HK-2 (cell line): ENCODE measurements at regions not wholly inside any gene's neighbourhood (a gene's known extent, or its start where the extent isn't known, plus 50 kb on each side); places are given as distances from the start of the nearest gene placed in this dataset.
"Not testable (repeated sequence)": the region's sequence is repeated elsewhere in the genome, so short reads cannot be mapped to it uniquely, and the experiment has no call there.

Source experiments
- DNase-seq: peaks from one replicate; pipeline ENCODE4 v3.0.0-alpha.2; 2018; ENCODE audit not compliant: unreplicated experiment

DNA sequence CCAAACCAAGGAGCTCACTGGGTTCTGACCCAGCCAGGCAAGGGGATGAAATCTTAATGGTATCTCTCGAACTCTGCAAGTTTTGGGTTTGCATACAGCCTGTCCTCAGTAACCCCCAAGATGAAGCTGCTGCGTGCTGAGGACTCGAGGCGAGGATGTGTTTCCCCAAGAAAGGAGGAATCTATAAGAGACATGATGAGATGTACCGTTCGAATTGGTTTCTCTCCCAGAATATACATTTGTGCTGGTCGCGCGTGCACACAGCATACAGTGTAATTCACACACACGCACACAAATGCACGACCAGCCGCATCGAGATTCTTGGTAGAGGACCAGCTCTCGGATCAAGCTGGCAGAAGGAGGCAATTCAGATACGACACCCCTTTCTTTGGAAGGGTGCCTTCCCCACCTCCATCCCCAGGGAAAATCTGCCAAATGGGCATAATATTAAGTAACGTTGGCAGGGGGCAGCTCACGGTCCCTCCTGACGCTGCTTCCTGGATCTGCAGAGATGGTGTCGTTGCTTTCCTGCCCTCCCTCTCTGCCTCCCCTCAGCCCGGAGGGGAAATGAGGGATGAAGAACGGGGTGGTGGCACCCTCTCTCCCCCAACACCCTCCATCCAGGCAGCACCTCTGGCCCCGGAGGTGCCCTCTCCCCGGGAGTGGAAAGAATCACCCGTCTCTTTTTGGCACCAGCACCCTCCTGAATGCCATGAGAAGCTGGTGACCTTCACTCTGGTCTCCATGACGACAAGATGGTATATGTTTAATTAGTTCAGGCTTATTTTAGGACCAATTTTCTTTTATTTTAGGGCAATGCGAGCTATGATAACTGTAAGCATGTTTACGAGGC is 310.2 kb downstream of the ZNF536 start:
- DNase-seq, result no peak

DNA sequence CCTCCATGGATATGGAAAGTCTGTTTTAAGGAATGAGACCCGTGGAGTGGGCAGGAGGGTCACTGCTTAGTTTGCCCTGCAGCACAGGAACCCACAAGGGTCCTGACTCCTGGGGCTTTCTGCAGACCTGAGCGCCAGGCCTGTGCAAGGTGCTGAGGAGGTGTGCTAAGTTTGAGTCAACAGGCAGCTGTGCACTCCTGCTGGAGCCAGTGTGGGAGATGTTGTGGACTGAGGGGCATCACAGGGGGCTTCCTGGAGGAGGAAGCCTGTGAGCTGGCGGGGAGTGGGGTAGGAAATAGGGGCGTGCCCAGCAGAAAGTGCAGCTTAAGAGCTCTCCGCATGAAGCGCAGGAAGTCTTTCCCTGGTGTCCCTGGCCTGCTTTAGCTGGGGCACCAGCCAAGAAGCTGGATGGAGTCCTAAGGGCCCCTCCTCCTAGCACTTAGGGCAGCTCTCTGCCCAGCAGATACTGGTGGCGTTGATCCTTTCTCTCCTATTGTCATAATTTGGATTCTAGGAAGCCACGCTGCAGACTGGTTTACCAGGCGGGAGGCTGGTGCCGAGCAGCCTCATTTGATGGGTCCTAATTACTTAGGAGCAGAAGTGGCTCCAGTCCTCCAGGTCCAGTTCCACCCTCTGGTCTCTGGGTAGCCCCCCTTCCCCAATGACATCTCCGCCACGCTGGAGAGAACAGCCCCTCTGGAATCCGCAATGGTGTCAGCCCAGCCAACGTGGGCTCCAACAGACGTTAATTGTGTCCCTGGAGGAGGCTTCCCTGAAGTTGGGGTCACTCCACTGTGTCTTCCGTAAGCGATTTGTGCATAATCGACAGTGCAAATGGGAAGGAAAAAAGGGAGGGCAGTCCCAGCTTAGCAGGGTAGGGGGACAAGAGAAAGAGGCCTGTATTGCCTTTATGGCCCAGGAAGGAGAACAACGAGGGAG is 309.2 kb downstream of the ZNF536 start:
- DNase-seq, result no peak

- not testable (repeated sequence) for DNase-seq
Measured at GRCh38 chr19:30680399-30680798, 308.2 kb downstream of the ZNF536 start.

DNA sequence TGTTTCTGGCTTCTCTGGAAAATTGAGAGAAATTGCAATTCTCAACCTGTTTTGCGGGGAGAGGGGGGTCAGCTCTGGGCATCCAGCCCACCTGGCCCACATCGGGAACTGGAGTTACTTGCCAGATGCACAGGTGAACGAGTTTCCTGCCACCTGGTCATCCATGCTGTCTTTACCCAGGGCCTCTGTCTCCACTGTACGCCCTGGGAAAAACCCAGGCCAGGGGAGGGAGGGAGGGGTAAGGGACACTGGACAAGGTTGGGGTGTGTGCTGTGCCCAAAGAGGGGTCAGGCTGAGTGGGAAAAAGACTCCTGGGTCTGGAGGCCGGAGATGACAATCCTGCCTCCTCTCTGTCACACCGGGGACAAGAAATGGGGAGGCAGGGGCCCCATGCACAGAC is 307.6 kb downstream of the ZNF536 start:
- no peak for DNase-seq

- DNase-seq, result no peak
Measured at GRCh38 chr19:30679153-30679702, 307.0 kb downstream of the ZNF536 start.

- DNase-seq, result no peak
Measured at GRCh38 chr19:30678168-30678567, 306.0 kb downstream of the ZNF536 start.

DNA sequence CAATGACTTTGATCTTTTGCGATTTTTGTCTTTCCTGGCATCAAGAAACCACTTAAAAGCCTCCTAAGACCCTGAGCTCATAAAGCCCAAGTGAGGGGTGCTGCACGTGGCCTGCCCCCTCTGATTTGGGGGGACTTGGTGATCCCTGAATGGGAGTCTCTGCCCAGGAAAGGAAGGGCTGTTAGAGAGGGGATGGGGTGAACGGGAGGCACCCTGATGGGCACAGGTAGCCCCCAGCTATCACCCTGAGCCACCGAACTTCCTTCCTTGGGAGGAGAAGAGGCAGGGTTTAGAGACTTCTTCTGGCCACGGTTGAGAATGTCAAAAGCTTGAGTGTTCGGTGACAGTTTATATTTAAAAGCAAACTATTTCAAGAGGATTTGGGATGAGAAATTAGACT is 305.5 kb downstream of the ZNF536 start:
- no peak for DNase-seq

DNA sequence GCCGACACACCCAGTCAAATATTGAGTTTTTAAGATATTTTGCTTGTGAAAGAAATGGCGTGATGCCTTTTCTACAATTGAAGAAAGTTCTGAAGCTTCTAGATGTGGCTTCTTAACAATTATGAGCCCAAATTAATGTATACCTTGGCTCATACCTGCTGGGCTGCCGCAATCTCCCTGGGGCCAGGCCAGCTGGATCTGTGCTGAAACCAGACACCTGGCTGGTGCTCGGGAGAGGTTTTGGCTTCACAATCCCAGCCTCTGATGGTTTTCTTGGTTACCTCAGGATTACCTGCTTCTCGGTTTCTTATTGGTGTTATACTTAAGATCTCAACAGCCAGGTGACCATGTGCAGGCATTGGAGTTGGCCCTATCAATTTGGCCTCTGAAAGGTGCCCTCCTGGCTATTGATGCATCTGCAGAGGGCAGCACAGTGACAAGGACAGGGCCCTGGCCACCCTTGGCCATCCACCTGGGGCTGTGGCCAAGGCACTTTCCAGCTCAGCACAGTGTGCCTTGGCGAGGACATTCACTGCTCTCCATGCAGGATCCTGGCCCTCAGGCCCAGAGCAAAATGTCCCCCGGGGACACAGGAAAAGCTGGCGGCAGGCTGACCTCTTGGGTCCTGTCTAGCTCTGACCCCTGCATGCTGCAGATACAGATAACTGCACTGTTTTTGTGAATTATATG is 305.0 kb downstream of the ZNF536 start:
- DNase-seq, result no peak

DNA sequence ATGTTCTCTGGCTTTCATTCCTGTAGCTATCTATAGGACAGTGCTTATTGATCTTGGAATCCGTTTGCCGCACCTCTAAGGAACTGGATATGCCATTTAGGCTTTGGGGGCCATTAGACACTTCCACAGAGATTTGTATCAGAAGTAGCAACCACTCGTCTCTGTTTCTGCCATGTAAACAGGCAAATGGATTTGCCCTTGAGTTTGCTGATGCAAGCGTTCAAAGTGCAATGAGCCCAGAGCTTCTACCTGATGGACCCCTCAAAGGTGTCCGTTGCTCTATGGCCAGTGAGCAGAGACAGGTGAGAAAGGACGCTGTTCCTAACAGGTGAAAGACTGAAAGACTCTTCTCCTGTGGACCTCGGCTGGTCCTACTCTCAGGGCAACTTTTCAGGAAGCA is 302.9 kb downstream of the ZNF536 start:
- DNase-seq, result no peak

DNA sequence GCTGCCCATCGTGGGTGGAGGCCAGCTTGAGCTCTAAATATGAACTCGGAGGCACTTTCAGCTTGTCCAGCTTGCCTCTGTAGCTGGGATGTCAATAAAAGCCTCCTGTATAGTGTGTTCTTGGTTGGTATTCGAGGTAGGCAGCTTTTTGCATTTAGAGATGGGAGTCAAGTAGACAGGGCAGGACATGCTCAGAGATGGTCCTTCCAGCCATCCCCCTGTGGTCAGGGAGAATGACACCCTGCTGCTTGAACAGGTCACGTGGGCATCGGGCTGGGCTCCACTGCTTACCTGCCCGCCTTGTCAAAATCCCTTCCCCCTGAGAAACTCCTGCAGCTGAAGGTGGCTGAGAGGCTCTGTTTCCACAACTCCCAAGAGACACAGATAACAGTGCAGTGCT is 302.5 kb downstream of the ZNF536 start:
- DNase-seq, result no peak

- no peak for DNase-seq
Measured at GRCh38 chr19:30673336-30673735, 301.2 kb downstream of the ZNF536 start.

DNA sequence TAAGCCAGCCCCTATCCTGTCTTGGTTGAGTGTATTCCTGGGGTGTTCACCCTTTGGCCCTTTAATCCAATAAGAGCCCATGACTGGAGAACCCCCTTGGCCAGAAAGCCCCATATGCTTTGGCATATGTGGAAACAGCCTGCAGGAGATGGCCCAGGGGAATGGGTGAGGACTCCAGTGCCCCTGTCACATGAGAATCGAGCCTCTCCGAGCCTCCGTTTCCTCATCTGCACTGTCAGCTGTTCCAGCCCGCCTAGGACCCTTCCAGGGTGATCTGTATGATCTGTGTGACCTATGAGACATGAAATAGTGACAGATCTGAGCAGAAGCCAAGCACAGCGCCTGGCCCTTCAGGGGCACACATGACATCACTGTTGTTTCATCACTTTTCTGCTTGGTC is 300.7 kb downstream of the ZNF536 start:
- DNase-seq, result no peak

GRCh38 chr19:30671622-30672051 is 299.5 kb downstream of the ZNF536 start:
- no peak for DNase-seq

DNA sequence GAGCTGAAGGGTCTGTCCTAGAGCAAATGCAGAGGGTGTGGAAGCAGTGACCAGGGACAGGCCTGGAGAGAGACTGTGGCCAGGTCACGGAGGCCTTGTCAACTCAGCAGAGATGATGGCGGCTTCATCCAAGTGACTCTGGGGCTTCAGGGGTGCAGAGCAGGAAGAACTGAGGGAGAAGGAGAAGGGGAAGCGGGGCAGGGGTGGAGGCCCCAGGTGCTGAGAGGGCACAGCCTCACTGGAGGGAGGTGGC is 299.1 kb downstream of the ZNF536 start:
- DNase-seq, result no peak

- no peak for DNase-seq
Measured at GRCh38 chr19:30670562-30671366, 298.6 kb downstream of the ZNF536 start.

- no peak for DNase-seq
Measured at GRCh38 chr19:30670011-30670329, 297.8 kb downstream of the ZNF536 start.

DNA sequence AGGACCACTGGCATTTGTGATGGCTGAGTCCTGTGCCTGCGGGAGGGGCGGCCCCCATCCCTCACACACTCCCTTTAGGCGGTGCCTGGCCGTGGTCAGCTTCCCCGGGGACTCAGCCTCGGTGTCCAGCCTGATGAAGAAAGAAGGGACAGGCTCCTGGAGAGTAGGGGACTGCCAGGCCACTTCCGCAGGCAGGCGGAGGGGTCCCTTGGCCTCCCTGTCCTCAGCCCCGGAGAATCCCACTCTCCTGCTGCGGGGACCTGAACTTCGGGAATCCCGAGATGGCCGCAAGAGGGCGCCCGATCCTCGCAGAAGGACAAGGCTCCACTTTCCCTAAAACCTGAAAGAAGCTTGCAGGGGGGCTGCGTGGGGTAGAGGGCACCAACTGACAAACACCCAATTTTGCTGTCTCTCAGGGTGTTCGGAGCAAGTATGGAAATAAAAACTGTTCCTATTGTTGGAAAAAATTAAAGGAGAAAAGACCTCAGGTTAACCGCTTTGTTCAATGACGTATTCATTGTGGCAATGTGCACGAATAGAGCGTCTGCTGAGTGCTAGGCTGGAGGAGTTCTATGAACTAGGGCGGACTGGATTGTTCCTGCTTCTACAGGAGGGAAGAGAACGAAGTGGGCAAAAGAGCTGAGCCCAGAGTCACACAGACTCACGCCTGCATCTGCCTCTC is 297.3 kb downstream of the ZNF536 start:
- DNase-seq, result peak; percentile 43

- no peak for DNase-seq
Measured at GRCh38 chr19:30668521-30669155, 296.5 kb downstream of the ZNF536 start.

DNA sequence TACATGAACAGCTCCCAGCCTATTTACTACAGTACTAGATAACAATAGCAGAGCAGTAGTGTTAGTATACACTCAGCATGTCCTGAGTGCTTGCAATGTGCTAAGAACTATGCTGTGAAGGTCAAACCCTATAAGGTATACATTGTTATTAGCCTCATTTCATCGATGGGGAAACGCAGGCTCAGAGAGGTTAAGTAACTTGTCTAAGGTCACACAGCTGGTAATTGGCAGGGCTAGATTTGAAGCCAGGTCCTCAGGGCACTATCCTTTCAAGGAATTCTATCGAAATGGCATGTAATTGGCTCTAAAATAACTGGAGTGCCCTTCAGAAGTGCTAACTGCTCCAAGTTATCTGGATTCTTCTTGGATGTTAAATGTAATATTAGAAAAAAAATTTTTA is 295.6 kb downstream of the ZNF536 start:
- no peak for DNase-seq

DNA sequence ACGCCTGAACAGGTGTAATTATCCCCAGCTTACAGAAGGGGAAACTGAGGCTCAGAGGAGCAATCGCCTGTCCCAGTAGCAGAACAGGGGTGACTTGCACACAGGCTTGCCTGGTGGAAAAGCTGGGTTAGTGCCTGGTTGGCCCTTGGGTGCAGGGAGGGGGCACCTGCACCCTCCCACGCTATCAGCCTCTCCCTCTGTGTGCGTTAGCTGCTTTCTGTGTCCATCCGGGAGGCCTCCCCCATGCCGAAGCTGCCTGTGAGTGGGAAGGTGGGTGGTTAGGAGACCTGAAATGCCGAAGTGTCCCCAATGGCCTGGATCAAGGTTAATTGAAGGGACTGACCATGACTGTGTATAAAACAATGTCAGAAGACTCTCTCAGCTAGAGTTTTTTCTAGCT is 295.0 kb downstream of the ZNF536 start:
- no peak for DNase-seq
